Glutamatergic neuron (in vitro differentiated cells): ENCODE measurements at regions not wholly inside any gene's neighbourhood (a gene's known extent, or its start where the extent isn't known, plus 50 kb on each side); places are given as distances from the start of the nearest gene placed in this dataset.
"Not testable (repeated sequence)": the region's sequence is repeated elsewhere in the genome, so short reads cannot be mapped to it uniquely, and the experiment has no call there.

Source experiments
- DNase-seq: peaks from one replicate; pipeline ENCODE4 v3.0.0; 2022
- H3K27ac Mint-ChIP-seq: one replicate; pipeline ENCODE4 v1.8.0; 2020; ENCODE audit warnings: mild to moderate bottlenecking, mixed read lengths, inconsistent platforms; ENCODE audit not compliant: unreplicated experiment
- H3K27me3 Mint-ChIP-seq: one replicate; pipeline ENCODE4 v1.8.0; 2020; ENCODE audit warnings: mild to moderate bottlenecking, moderate library complexity, mixed read lengths, inconsistent platforms; ENCODE audit not compliant: unreplicated experiment
- H3K36me3 Mint-ChIP-seq: one replicate; pipeline ENCODE4 v1.8.0; 2020; ENCODE audit warnings: mild to moderate bottlenecking, mixed read lengths, inconsistent platforms; ENCODE audit not compliant: unreplicated experiment
- H3K4me1 Mint-ChIP-seq: one replicate; pipeline ENCODE4 v1.8.0; 2020; ENCODE audit warnings: mild to moderate bottlenecking, low read depth, mixed read lengths, inconsistent platforms; ENCODE audit not compliant: unreplicated experiment
- H3K4me3 Mint-ChIP-seq: one replicate; pipeline ENCODE4 v1.8.0; 2020; ENCODE audit warnings: mild to moderate bottlenecking, mixed read lengths, inconsistent platforms; ENCODE audit not compliant: unreplicated experiment
- H3K9me3 Mint-ChIP-seq: one replicate; pipeline ENCODE4 v1.8.0; 2020; ENCODE audit warnings: mild to moderate bottlenecking, moderate library complexity, mixed read lengths, inconsistent platforms; ENCODE audit not compliant: unreplicated experiment
- TF ChIP-seq, protein P1 (sequence below): fragments of 200-600 bp; sonication (generic); IDR thresholded peaks from one replicate; pipeline ENCODE4 v1.5.0; 2021; ENCODE audit not compliant: partially characterized antibody, unreplicated experiment

DNA sequence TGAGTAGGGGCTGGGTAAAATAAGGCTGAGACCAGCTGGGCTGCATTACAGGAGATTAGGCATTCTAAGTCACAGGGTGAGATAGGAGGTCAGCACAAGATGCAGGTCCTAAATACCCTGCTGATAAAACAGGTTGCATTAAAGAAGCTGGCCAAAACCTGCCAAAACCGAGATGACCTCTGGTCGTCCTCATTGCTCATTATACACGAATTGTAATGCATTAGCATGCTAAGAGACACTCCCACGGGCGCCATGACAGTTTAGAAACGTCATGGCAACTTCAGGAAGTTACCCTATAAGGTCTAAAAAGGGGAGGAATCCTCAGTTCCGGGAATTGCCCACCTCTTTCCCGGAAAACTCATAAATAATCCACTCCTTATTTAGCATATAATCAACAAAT, 132.2 kb downstream of the ARL4C start:
- TF ChIP-seq, protein P1, sequence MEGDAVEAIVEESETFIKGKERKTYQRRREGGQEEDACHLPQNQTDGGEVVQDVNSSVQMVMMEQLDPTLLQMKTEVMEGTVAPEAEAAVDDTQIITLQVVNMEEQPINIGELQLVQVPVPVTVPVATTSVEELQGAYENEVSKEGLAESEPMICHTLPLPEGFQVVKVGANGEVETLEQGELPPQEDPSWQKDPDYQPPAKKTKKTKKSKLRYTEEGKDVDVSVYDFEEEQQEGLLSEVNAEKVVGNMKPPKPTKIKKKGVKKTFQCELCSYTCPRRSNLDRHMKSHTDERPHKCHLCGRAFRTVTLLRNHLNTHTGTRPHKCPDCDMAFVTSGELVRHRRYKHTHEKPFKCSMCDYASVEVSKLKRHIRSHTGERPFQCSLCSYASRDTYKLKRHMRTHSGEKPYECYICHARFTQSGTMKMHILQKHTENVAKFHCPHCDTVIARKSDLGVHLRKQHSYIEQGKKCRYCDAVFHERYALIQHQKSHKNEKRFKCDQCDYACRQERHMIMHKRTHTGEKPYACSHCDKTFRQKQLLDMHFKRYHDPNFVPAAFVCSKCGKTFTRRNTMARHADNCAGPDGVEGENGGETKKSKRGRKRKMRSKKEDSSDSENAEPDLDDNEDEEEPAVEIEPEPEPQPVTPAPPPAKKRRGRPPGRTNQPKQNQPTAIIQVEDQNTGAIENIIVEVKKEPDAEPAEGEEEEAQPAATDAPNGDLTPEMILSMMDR: no peak
- Mint-ChIP-seq H3K4me1 (peaks cover 27% of the 10 kb centered on the region), H3K27ac (no peak overlapping the region), H3K36me3 (no peaks in the 10 kb centered on the region), H3K4me3 (no peak overlapping the region), H3K27me3 (no peaks in the 10 kb centered on the region), H3K9me3 (no peaks in the 10 kb centered on the region)
- DNase-seq: no peak

DNA sequence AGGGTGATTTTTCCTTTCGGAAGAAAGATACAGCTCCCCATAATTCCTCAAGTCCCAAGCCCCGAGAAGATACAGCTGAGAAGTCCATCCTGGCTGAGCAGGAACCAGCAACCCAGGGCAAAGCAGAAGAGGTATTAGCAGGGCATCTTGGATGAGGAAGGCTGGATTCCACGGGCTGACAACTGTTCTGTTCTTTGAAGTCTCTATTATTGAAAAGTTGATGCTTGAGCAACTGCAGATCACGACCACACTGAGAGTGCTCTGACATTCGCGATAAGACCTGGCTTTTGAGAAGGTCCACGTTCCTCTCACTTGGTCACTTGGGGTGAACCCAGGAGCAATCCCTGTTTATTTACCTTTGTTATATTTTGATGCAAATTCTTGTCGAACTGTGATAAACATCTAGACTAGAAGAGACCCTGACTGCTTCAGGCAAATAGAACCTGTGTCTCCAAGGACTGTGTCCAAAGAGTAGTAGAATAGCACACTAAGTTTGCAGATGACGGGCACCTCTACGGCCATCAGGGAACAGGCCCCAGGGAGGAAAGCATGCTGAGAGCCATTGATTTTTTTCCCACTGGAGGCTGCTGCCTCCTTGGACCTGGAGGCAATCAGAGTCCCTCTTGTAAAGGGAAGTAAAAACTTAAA, 133.1 kb downstream of the ARL4C start:
- no peaks in the 10 kb centered on the region for H3K9me3 Mint-ChIP-seq
- no peak for DNase-seq
- peaks cover 6% of the 10 kb centered on the region for H3K36me3 Mint-ChIP-seq
- no peaks in the 10 kb centered on the region for H3K27me3 Mint-ChIP-seq
- TF ChIP-seq, protein P1: no peak
- H3K4me3 Mint-ChIP-seq: no peak overlapping the region
- H3K4me1 Mint-ChIP-seq: peaks cover 23% of the 10 kb centered on the region
- H3K27ac Mint-ChIP-seq: no peak overlapping the region

DNA sequence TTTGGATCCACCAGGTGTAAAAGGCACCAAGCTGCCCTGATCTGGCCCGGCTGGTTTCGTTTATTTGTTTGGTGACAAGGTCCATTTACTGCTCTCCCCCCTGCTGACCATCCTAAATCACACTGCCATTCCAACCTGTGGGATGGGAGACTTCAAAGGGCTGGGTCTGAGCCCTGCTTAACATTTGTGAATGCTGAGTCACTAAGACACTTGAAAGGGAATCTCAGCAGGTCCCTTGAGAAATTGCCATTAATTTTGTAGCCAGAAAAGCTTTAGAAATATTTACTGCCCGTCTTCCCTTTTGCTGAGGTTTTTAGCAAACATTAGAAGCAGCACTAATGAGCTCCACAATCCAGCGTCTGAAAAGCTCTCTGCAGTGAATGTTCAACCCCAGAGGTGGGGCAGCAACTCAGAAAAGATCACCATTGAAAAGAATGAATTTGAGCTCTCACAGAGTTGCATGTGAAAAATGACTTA, 133.8 kb downstream of the ARL4C start:
- peaks cover 22% of the 10 kb centered on the region for H3K4me1 Mint-ChIP-seq
- no peaks in the 10 kb centered on the region for H3K27me3 Mint-ChIP-seq
- no peak overlapping the region for H3K27ac Mint-ChIP-seq
- no peaks in the 10 kb centered on the region for H3K9me3 Mint-ChIP-seq
- TF ChIP-seq, protein P1: no peak
- H3K4me3 Mint-ChIP-seq: no peak overlapping the region
- peaks cover 9% of the 10 kb centered on the region for H3K36me3 Mint-ChIP-seq
- no peak for DNase-seq

DNA sequence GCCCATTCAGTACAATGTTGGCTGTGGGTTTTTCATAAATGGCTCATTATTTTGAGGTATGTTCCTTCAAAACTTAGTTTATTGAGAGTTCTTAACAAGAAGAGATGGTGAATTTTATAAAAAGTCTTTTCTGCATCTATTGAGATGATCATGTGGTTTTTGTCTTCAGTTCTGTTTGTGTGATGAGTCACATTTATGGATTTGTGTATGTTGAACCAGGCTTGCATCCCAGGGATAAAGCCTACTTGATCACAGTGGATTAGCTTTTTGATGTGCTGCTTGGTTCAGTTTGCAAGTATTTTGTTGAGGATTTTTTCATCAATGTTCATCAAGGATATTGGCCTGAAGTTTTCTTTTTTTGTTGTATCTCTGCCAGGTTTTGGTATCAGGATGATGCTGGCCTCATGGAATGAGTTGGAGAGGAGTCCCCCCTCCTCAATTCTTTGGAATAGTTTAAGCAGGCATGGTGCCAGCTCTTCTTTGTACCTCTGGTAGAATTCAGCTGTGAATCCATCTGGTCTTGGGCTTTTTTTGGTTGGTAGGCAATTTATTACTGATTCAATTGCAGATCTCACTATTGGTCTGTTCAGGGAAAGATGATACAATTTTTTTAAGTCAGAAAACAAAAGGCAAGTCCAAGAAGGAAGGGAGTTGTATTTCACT, 136.4 kb downstream of the ARL4C start:
- H3K36me3 Mint-ChIP-seq, H3K27ac Mint-ChIP-seq, H3K9me3 Mint-ChIP-seq, H3K27me3 Mint-ChIP-seq, DNase-seq, H3K4me3 Mint-ChIP-seq: not testable (repeated sequence)
- H3K4me1 Mint-ChIP-seq: peaks cover 19% of the 10 kb centered on the region

DNA sequence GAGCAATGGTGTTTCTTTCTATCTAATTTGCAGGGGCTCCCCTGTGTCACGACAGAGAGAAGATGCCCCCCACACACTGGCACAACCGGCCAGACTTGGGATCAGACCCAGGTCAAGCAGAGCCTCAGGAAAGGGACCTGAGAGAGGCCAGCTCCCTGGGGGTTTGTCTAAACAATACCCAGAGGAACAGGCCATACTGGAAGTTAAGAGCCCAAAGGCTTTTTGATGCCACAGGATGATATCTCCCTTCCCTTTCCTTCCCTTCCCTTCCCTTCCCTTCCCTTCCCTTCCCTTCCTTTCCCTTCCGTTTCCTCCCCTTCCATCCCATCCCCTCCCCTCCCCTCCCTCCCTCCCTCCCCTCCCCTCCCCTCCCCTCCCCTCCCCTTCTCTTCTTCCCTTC, 139.2 kb downstream of the ARL4C start:
- no peak overlapping the region for H3K27ac Mint-ChIP-seq

More for the DNA sequence above, 139.2 kb downstream of the ARL4C start:
- TF ChIP-seq, protein P1: no peak
- Mint-ChIP-seq H3K9me3 (peaks cover 3% of the 10 kb centered on the region), H3K4me3 (no peak overlapping the region), H3K27me3 (peaks cover 2% of the 10 kb centered on the region), H3K4me1 (peaks cover 14% of the 10 kb centered on the region), H3K36me3 (peaks cover 14% of the 10 kb centered on the region)
- DNase-seq: no peak
